BJ (cell line): ENCODE measurements at regions not wholly inside any gene's neighbourhood (a gene's known extent, or its start where the extent isn't known, plus 50 kb on each side); places are given as distances from the start of the nearest gene placed in this dataset.
A peak's percentile ranks its signal among the peaks of the same experiment; 100 is the strongest.

ENCODE experiments used
- CTCF ChIA-PET: fragments of 350-600 bp; formaldehyde crosslinking; extraction: SDS; loops from one replicate; lab custom pipeline; 2021; ENCODE audit warnings: antibody characterized with exemption, inconsistent platforms; lab: Yijun Ruan, JAX
- POLR2A ChIA-PET: fragments of 300-600 bp; sonication (Branson Sonifier 250); formaldehyde crosslinking; extraction: SDS; loops from one replicate; lab custom pipeline; 2021; ENCODE audit warnings: antibody characterized with exemption; lab: Charles Lee
- DNase-seq: peaks from one replicate; pipeline ENCODE4 v3.0.0-alpha.2; 2011; ENCODE audit warnings: low read depth
- H3K27me3 ChIP-seq: 2 replicates; pipeline ENCODE4 v1.6.0; 2011; ENCODE audit warnings: low read length; ENCODE audit not compliant: control insufficient read depth, insufficient read depth
- H3K36me3 ChIP-seq: 2 replicates; pipeline ENCODE4 v1.5.1; 2011; ENCODE audit warnings: low read length; ENCODE audit not compliant: control insufficient read depth, insufficient read depth
- H3K4me3 ChIP-seq: 2 replicates; pipeline ENCODE4 v1.5.1; 2011; ENCODE audit warnings: low read depth, mild to moderate bottlenecking, control low read depth, low read length
- TF ChIP-seq, protein P1 (sequence below): IDR thresholded peaks from 2 replicates; pipeline ENCODE4 v1.5.1; 2011; ENCODE audit warnings: low read depth, mild to moderate bottlenecking, control low read depth, inconsistent platforms, low read length, moderate library complexity; ENCODE audit not compliant: insufficient read depth

DNA sequence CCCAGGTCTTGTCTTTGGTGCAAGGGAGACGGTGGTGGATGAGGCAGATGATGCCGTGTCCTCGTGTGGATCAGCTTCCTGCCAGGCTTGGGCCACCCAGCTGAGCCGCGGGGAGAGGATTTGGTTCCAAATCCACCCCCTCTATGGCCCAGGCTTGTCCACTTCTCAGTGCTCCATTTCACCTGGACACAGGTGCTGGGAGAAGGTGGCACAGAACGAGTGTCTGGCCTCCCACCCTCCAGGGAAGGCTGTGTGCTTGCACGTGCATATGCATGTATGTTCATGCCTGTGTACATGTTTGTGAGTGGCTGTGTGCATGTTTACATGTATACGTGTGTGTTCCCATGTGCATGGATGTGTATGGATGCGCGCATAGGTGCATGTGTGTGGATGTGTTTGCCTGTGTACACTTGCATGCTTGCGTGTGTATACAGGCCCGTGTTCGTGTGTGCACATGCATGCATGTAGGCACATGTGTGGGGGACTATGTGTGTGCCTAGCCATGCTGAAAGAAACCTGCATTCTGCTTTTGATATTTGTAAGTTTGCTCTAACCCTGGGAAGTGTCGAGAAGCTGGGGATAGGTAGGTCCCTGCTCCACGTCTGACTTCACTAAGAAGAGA is 196.3 kb downstream of the IRF8 start:
- H3K36me3 ChIP-seq = no peaks in the 10 kb centered on the region
- ChIA-PET CTCF (no interaction called here), POLR2A (no interaction called here)
- no peak overlapping the region for H3K4me3 ChIP-seq
- TF ChIP-seq, protein P1, sequence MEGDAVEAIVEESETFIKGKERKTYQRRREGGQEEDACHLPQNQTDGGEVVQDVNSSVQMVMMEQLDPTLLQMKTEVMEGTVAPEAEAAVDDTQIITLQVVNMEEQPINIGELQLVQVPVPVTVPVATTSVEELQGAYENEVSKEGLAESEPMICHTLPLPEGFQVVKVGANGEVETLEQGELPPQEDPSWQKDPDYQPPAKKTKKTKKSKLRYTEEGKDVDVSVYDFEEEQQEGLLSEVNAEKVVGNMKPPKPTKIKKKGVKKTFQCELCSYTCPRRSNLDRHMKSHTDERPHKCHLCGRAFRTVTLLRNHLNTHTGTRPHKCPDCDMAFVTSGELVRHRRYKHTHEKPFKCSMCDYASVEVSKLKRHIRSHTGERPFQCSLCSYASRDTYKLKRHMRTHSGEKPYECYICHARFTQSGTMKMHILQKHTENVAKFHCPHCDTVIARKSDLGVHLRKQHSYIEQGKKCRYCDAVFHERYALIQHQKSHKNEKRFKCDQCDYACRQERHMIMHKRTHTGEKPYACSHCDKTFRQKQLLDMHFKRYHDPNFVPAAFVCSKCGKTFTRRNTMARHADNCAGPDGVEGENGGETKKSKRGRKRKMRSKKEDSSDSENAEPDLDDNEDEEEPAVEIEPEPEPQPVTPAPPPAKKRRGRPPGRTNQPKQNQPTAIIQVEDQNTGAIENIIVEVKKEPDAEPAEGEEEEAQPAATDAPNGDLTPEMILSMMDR = no peak
- H3K27me3 ChIP-seq = no peaks in the 10 kb centered on the region; the same call in 1 of the 2 replicates
- DNase-seq = no peak

DNA sequence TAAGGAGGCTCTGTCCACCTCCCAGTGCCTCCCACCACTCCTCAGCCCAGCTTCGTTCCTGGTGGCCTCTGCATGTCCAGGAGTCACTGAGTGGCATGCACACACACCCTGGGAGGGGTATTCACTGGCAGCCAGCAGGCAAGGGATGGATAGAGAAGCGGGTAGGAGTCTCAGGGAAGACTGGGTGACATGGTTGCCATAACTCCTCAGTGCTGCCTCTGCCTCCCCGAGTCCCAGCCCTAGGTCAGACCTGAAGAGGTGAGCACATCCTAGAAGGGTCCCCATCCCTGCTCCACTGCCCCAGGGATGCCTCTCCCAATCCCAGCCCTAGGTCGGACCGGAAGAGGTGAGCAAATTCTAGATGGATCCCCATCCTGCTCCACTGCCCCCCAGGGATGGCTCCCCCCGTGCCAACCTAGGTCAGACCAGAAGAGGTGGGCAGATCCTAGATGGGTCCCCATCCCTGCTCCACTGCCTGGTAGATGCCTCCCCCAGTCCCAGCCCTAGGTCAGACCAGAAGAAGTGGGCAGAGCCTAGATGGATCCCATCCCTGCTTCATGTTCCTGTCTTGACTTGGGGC is 197.0 kb downstream of the IRF8 start:
- H3K36me3 ChIP-seq = no peaks in the 10 kb centered on the region
- CTCF ChIA-PET = no interaction called here

DNA sequence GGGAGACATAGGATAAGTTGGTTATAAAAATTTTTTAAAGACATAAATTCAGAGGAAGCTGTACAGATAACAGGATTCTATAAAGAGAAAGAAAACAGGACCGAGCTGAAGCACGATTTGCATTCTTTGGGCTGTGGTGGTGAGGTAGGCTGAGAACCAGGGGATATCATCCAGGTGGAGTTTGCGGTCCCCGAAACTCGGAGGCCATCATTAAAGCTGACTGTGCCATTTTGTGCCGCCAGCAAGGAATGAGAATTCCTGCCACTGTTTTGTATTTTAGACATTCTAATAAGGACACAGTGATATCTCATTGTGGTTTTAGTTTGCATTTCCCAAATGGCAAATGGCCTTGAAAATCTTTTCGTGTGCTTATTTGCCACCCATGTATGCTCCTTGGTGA is 197.9 kb downstream of the IRF8 start:
- TF ChIP-seq, protein P1 = no peak
- ChIA-PET POLR2A (no interaction called here), CTCF (no interaction called here)
- H3K4me3 ChIP-seq = no peak overlapping the region
- H3K27me3 ChIP-seq = peaks cover 5% of the 10 kb centered on the region
- DNase-seq = no peak
- H3K36me3 ChIP-seq = no peaks in the 10 kb centered on the region

More for the DNA sequence above, 197.0 kb downstream of the IRF8 start:
- POLR2A ChIA-PET = no interaction called here
- DNase-seq = no peak
- TF ChIP-seq, protein P1 = no peak
- Histone ChIP-seq H3K4me3 (no peak overlapping the region), H3K27me3 (no peaks in the 10 kb centered on the region; the same call in none of the 2 replicates)

DNA sequence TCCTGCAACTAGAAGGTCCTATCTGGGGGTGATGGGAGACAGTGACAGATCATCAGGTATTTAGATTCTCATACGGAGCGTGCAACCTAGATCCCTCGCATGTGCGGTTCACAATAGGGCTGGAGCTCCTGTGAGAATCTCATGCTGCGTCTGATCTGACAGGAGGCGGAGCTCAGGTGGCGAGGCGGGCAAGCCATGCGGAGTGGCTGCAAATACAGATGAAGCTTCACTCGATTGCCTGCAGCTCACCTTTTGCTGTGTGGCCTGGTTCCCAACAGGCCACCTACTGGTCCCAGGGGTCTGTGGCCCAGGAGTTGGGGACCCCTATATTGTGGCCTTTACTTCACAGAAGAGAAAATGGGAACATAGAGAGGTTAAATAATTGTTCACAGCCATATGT is 200.4 kb downstream of the IRF8 start:
- POLR2A ChIA-PET = no interaction called here
- TF ChIP-seq, protein P1 = no peak

DNA sequence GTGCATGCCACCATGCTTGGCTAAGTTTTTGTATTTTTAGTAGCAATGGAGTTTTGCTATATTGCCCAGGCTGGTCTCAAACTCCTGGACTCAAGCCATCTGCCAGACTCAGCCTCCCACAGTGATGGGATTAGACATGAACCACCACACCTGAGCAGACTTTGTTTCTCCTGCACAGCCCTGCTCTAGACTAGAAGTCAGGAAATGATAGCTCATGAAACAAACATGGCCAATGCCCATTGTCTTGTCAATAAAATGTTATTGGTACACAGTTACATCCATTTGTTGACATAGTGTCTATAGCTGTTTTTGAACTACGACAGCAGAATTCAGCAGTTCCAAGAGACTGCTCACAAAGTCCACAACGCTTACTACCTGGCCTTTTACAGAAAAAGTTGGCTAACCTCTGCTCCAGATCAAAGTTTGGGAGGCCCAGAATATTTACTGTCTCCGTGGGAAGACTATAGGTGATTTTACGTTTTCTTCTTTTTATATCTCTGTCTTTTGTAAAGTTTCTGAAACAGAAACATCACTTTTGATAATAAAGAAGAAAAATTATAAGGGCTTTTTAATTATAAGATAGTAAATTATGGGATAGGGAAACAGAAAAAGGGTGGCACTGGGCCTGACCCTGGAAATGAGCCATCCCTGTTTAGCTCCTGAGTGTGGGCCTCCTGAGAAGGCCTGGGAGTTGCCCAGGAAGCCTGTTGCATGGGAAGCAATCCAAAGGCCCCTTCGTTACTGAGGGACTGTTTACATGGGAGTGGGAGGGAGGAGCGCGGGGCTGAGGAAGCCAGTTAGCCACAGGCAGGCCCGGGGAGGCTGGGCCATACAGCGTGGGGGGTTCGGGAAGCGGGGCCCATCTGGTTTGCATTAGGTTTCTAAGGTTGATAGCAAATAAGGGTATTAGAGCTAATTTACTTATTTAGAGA is 201.5 kb downstream of the IRF8 start:
- no peak overlapping the region for H3K4me3 ChIP-seq
- TF ChIP-seq, protein P1 = no peak
- ChIA-PET POLR2A (no interaction called here), CTCF (no interaction called here)
- peak; percentile 0 for DNase-seq
- peaks cover 7% of the 10 kb centered on the region for H3K27me3 ChIP-seq
- no peaks in the 10 kb centered on the region for H3K36me3 ChIP-seq

More for the DNA sequence above, 200.4 kb downstream of the IRF8 start:
- H3K27me3 ChIP-seq = peaks cover 7% of the 10 kb centered on the region
- DNase-seq = no peak
- no peak overlapping the region for H3K4me3 ChIP-seq
- CTCF ChIA-PET = interaction anchor here (1.3 kb wide), 1 partner anchor 16 kb away, joined by 3 read pairs; no protein-coding TSS in a partner anchor
- H3K36me3 ChIP-seq = no peaks in the 10 kb centered on the region
